Transverse colon (tissue), 4 donors: ENCODE measurements at regions not wholly inside any gene's neighbourhood (a gene's known extent, or its start where the extent isn't known, plus 50 kb on each side); places are given as distances from the start of the nearest gene placed in this dataset.

ENCODE experiments used
- EP300 ChIP-seq: sonication (generic); formaldehyde crosslinking; IDR thresholded peaks from one replicate; pipeline ENCODE4 v1.6.1; 2017; ENCODE audit warnings: antibody characterized with exemption, low read depth
- POLR2A ChIP-seq: fragments of 450-650 bp; IDR thresholded peaks from one replicate; pipeline ENCODE4 v1.6.1; 2016; ENCODE audit warnings: antibody characterized with exemption, mild to moderate bottlenecking, moderate library complexity
- POLR2AphosphoS5 ChIP-seq, 3 donors: sonication (generic); formaldehyde crosslinking; IDR thresholded peaks; one replicate each; pipeline ENCODE4 v1.6.1; 2016; ENCODE audit warnings: antibody characterized with exemption in 3 of 3
- TF ChIP-seq, protein P1 (sequence below), 5 experiments: fragments of 200-600 bp in 3 of 5; fragments of 450-650 bp in 2 of 5; sonication (generic) in 3 of 5; IDR thresholded peaks; 1 replicate in 2 of 5; 2 replicates in 3 of 5; pipeline ENCODE4 v1.5.1; 2016 to 2017; ENCODE audit warnings: antibody characterized with exemption in 5 of 5, inconsistent platforms in 3 of 5, mild to moderate bottlenecking in 2 of 5, moderate library complexity in 1 of 5

DNA sequence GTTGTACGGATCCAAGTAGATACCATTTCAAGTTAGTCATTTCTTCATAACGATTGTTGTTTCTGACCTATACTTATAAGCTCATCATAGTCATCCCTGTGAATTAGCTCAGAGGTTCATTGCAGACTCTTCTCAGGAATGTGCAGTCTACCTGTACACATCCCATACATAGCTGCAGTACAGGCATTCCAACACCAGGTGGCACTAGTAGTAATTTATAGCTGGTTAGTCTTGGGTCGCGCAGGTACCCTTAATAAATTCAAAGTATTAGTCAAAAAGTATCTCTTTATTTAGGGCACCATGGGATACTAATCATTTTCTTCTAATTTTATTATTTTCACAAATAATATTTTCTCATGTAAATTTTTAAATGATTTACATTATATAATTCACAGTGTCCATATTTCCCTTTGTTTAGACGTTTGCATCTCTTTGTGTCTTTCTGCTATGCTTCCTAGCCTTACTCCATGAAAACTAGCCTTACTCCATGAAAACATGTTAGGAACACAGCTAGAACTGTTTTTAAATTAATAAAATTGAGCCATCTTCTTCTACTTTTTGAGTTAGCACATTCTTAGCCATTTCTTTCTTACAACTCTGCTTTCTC lies 128.6 kb upstream of the FAM83B start:
- TF ChIP-seq POLR2A (no peak), POLR2AphosphoS5 (IDR thresholded peaks at IDR 0.05) (no peak), EP300 (no peak)
- TF ChIP-seq, protein P1, sequence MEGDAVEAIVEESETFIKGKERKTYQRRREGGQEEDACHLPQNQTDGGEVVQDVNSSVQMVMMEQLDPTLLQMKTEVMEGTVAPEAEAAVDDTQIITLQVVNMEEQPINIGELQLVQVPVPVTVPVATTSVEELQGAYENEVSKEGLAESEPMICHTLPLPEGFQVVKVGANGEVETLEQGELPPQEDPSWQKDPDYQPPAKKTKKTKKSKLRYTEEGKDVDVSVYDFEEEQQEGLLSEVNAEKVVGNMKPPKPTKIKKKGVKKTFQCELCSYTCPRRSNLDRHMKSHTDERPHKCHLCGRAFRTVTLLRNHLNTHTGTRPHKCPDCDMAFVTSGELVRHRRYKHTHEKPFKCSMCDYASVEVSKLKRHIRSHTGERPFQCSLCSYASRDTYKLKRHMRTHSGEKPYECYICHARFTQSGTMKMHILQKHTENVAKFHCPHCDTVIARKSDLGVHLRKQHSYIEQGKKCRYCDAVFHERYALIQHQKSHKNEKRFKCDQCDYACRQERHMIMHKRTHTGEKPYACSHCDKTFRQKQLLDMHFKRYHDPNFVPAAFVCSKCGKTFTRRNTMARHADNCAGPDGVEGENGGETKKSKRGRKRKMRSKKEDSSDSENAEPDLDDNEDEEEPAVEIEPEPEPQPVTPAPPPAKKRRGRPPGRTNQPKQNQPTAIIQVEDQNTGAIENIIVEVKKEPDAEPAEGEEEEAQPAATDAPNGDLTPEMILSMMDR (IDR thresholded peaks at IDR 0.05) = peak; percentile 74 to 88 (median 80)
